Small intestine (tissue), 7 donors: ENCODE measurements at regions not wholly inside any gene's neighbourhood (a gene's known extent, or its start where the extent isn't known, plus 50 kb on each side); places are given as distances from the start of the nearest gene placed in this dataset.

Experiments
- DNase-seq, 2 donors: peaks; one replicate each; pipeline versions ENCODE4 v3.0.0 to v3.0.0-alpha.2; 2013
- FAIRE-seq: peaks from 2 replicates; lab custom pipeline; 2012; peaks lifted over from hg19 to GRCh38; lab: Jason Lieb, UNC
- H3K27ac ChIP-seq, 3 donors: one replicate each; pipeline ENCODE4 v1.5.1; 2013; ENCODE audit warnings: low read length in 2 of 3, mild to moderate bottlenecking in 2 of 3, control low read depth in 1 of 3, inconsistent platforms in 1 of 3, low read depth in 1 of 3, moderate library complexity in 1 of 3
- H3K27me3 ChIP-seq, 3 donors: one replicate each; pipeline ENCODE4 v1.6.1; 2013; ENCODE audit warnings: low read length in 3 of 3, inconsistent platforms in 1 of 3; ENCODE audit not compliant: control insufficient read depth in 3 of 3, insufficient read depth in 3 of 3
- H3K36me3 ChIP-seq, 3 donors: one replicate each; pipeline ENCODE4 v1.6.1; 2013; ENCODE audit warnings: low read length in 3 of 3, inconsistent platforms in 1 of 3, low read depth in 1 of 3, mild to moderate bottlenecking in 1 of 3, moderate library complexity in 1 of 3; ENCODE audit not compliant: control insufficient read depth in 3 of 3, insufficient read depth in 2 of 3
- H3K4me1 ChIP-seq, 3 donors: one replicate each; pipeline ENCODE4 v1.6.1; 2013; ENCODE audit warnings: low read length in 2 of 3, inconsistent platforms in 1 of 3, low read depth in 1 of 3, mild to moderate bottlenecking in 1 of 3, moderate library complexity in 1 of 3; ENCODE audit not compliant: control insufficient read depth in 3 of 3, insufficient read depth in 2 of 3
- H3K4me3 ChIP-seq, 3 donors: one replicate each; pipeline ENCODE4 v1.5.1; 2013; ENCODE audit warnings: low read length in 3 of 3, control low read depth in 1 of 3, inconsistent platforms in 1 of 3, low read depth in 1 of 3, mild to moderate bottlenecking in 1 of 3, moderate library complexity in 1 of 3
- H3K9me3 ChIP-seq, 2 donors: one replicate each; pipeline ENCODE4 v1.6.1; 2013; ENCODE audit warnings: low read depth in 1 of 2, low read length in 1 of 2; ENCODE audit not compliant: control insufficient read depth in 2 of 2, insufficient read depth in 1 of 2
- WGBS, 3 donors: extraction: QIAGEN DNeasy Blood & Tissue Kit; methylation state at CpG; one replicate each; pipeline ENCODE4 v1.1.7; 2013; 5-methylcytosine and 5-hydroxymethylcytosine counted together
- donor health status: healthy with polysubstance abuse.
- donor health status: control.
- donor health status: control.
- donor health status: Bipolar disorder and iron deficiency.
- donor health status: healthy.

DNA sequence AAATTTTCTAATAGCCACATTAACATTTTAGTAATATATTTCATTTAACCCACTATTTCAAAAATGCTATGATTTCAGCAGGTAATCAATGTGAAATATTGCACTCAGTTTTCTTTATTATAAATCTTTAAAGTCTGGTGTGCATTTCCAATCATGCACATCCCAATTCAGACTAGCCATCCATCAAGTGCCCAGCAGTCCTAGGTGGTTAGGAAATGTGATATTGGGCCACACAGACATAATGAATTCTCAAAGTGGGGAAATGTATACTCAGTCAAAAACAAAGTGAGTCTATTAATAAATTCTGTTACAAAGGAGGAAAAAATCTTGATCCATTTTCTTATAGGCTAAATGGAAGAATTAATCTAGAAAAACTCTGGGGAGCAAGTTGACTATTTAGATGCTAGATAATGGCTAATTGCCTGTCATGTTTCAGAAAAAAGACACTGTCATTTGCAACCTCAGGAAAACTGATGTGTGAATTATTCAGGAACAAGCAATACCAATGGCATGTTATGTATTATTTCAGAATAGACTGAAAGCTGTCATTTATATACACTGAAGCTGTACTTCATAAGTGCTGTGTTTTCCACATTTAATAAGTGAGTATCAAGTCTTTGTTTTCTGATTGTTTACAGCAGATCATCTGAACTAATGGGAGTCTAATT lies 629.1 kb upstream of the ADARB2 start:
- H3K4me1 ChIP-seq: no peaks in the 10 kb centered on the region
- DNase-seq (no peak), FAIRE-seq (no peak)
- H3K4me3 ChIP-seq: no peak overlapping the region
- no peak overlapping the region for H3K27ac ChIP-seq
- no peaks in the 10 kb centered on the region for H3K36me3 ChIP-seq
- peaks cover 0 to 4% of the 10 kb centered on the region in 2 donors for H3K9me3 ChIP-seq
- no peaks in the 10 kb centered on the region for H3K27me3 ChIP-seq

DNA sequence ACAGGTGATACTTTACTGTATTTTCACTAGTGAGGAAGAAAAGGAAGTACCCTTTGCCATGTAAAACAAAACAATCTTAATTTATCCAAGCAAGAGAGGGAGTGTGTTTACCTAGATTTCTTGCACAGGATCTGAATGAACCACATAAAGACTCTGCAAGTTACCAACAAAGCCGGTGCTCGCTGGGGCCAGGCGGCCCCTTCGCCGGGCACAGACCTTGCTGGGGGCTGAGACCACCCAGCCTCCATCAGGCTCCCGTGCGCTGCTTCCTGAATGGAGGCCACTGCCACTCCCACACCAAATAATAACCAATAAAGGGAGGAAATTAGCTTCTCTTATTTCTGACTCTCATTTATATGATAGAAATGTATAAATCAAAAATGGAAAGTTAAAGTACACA lies 625.0 kb upstream of the ADARB2 start:
- no peak for FAIRE-seq
- 79 to 86% (median 81%) methylated on average over 7 of the region's 7 CpGs for WGBS, 3 donors
- Histone ChIP-seq H3K27ac (no peak overlapping the region), H3K4me1 (no peaks in the 10 kb centered on the region), H3K9me3 (no peaks in the 10 kb centered on the region), H3K4me3 (no peak overlapping the region), H3K36me3 (no peaks in the 10 kb centered on the region), H3K27me3 (no peaks in the 10 kb centered on the region)
- DNase-seq: no peak

DNA sequence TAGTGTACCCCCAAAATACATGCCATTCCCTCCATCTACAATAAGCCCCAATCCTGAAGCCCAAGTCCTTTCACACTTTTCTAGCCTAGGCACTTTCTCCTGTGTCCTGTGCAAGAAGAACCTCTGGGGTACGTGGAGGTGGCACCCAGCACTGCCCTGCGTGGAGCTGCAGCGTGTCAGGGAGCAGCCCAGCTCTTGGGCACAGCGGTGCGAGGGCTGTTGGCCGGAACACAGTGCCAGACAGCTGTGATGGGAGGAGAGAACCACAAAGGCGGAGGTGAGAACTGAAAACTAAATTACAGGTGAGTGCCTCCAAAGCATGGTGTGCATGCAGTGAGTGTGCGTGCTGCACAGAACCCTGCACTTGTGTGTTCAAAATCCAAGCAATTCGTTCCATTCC lies 621.3 kb upstream of the ADARB2 start:
- DNase-seq: no peak
- Histone ChIP-seq H3K27me3 (no peaks in the 10 kb centered on the region), H3K4me3 (no peak overlapping the region), H3K36me3 (no peaks in the 10 kb centered on the region), H3K9me3 (no peaks in the 10 kb centered on the region), H3K4me1 (no peaks in the 10 kb centered on the region), H3K27ac (no peak overlapping the region)
- WGBS, 3 donors: 80 to 82% (median 82%) methylated on average over 9 of the region's 9 CpGs
- FAIRE-seq: no peak

DNA sequence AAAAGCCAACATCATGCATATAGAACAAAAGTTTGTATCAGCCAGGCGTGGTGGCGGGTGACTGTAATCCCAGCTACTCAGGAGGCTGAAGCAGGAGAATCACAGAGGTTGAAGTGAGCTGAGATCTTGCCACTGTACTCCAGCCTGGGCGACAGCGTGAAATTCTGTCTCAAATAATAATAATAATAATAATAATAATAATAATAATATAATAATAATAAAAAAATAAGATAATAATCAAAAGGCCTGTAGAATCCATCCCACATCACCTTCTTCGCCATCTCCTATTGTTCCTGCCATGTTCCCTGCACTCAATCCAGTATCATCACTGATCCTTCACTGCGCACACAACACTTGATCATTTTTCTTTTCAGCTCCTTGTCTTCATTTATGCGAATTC lies 619.3 kb upstream of the ADARB2 start:
- DNase-seq (no peak), FAIRE-seq (no peak)
- Histone ChIP-seq H3K36me3 (no peaks in the 10 kb centered on the region), H3K27me3 (no peaks in the 10 kb centered on the region), H3K9me3 (no peaks in the 10 kb centered on the region), H3K4me1 (no peaks in the 10 kb centered on the region), H3K4me3 (no peak overlapping the region), H3K27ac (no peak overlapping the region)
- WGBS, 3 donors: 93 to 97% (median 95%) methylated on average over 7 of the region's 7 CpGs

DNA sequence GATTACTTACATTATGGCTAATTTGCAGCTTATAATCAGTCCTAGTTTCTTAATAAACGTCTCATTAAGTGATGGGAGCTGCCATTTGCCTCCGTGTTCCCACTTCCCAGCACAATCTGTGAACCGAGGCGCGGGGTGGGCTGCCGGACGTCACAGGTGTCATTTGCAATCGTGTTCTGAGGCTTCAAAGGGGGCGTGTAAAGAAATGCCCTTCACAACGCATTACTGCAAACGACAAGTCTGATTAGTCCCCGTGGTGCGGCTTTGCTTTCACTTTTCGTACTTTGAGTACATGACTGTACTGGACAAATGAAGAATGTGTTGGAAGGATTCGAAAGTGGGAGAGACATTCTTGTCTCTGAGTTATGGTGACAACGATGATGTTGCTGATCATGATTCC lies 614.2 kb upstream of the ADARB2 start:
- H3K36me3 ChIP-seq: no peaks in the 10 kb centered on the region
- H3K27ac ChIP-seq: no peak overlapping the region
- no peaks in the 10 kb centered on the region for H3K4me1 ChIP-seq
- no peaks in the 10 kb centered on the region for H3K27me3 ChIP-seq
- WGBS, 3 donors: 80 to 89% (median 82%) methylated on average over 16 of the region's 16 CpGs
- DNase-seq: no peak
- H3K9me3 ChIP-seq: no peaks in the 10 kb centered on the region
- no peak for FAIRE-seq
- no peak overlapping the region for H3K4me3 ChIP-seq

DNA sequence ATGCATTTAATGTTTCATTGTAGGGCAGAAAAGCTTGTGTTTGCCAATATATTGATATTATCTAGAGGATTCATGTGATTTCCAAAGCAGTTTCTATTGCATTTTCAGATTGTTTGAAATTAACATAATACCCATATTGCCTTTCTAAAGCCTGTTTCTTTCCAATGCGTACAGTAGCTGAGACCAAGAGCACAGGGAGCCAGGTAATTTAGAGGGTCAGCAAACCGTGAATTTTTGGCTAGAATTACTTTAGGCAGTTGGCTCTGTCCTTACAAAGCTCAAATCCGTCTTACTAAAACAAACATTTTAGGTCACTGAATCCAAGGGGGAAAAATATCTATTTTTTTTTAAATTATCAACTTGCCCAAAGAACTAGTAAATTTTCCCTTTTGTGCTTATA lies 604.9 kb upstream of the ADARB2 start:
- Histone ChIP-seq H3K4me3 (no peak overlapping the region), H3K4me1 (no peaks in the 10 kb centered on the region), H3K9me3 (no peaks in the 10 kb centered on the region), H3K27me3 (no peaks in the 10 kb centered on the region), H3K27ac (no peak overlapping the region), H3K36me3 (no peaks in the 10 kb centered on the region)
- FAIRE-seq: no peak
- no peak for DNase-seq
- 77 to 81% (median 80%) methylated on average over 3 of the region's 3 CpGs for WGBS, 3 donors

DNA sequence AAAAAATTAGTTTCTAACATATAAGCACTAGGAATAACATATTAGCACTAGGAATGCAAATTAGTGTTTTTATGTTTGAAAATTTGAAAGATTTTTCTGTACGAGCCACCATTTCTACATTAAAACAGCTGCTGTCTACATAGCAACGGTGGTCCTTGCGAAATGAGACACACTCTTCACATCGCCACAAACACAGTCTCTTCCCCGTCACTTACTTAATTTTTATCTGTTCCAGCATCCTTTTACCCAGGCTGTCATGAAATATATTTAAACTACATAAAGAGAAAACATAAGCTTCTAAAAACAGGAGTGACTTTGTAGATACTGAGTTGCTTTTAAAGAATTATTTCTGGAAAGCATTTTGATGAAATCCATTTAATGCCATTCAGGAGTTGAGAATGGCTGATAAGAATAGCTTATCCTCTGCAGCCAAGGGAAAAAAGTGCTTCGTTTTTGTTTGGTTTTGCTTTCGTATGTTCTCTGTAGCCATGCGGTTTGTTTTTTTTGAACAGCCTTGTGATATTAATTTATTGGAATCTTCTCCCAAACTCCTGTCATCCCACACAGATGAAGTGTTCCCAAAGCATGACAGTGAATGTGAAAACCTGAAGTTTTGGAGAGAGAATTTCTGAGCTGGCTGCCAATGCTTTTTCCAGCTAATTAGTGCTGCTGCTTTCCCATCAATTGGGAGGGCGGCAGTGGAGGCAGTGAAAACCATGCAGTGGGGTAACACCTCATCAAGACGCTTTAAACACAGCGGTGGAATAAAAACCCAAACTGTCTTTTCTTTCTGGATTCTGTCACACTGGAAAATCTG lies 603.7 kb upstream of the ADARB2 start:
- WGBS, 3 donors: 72 to 82% (median 78%) methylated on average over 11 of the region's 11 CpGs
- H3K4me1 ChIP-seq: no peaks in the 10 kb centered on the region

DNA sequence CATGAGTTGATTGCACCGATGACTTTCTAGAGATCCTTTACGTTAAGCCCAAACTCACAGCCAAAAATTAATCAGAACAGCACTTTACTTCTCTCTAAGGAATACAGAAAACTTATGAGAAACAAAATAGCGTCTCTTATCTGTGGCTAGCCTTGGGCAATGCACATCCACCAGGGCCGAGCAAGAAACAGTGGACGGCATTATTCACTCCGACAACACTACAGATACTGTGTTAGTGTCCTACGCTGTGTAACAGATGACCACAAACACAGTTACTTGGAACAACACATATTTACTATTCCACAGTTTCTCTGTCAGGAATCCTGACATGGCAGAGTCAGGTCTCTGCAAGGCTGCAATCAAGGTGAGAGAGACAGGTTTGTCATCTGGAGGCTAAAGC lies 598.3 kb upstream of the ADARB2 start:
- Histone ChIP-seq H3K4me1 (no peaks in the 10 kb centered on the region), H3K27ac (no peak overlapping the region), H3K27me3 (no peaks in the 10 kb centered on the region), H3K36me3 (no peaks in the 10 kb centered on the region), H3K9me3 (no peaks in the 10 kb centered on the region), H3K4me3 (no peak overlapping the region)
- FAIRE-seq (no peak), DNase-seq (no peak)
- 84 to 89% (median 86%) methylated on average over 7 of the region's 7 CpGs for WGBS, 3 donors

More for the DNA sequence above, 603.7 kb upstream of the ADARB2 start:
- Histone ChIP-seq H3K9me3 (no peaks in the 10 kb centered on the region), H3K27ac (no peak overlapping the region), H3K4me3 (no peak overlapping the region), H3K36me3 (no peaks in the 10 kb centered on the region), H3K27me3 (no peaks in the 10 kb centered on the region)
- no peak for DNase-seq
- no peak for FAIRE-seq
